ENCODE measurements at regions not wholly inside any gene's neighbourhood (a gene's known extent, or its start where the extent isn't known, plus 50 kb on each side); places are given as distances from the start of the nearest gene placed in this dataset.

GRCh38 chr4:124389591-124389990 is 322.9 kb downstream of the ANKRD50 start:
- DNase-seq = no peak

GRCh38 chr4:124390861-124391260 is 321.7 kb downstream of the ANKRD50 start:
- DNase-seq = no peak

GRCh38 chr4:124396333-124396732 is 316.2 kb downstream of the ANKRD50 start:
- no peak for DNase-seq

GRCh38 chr4:124401606-124402005 is 310.9 kb downstream of the ANKRD50 start:
- no peak for DNase-seq

GRCh38 chr4:124409044-124409443 is 303.5 kb downstream of the ANKRD50 start:
- DNase-seq = no peak

GRCh38 chr4:124414276-124415040 is 298.1 kb downstream of the ANKRD50 start:
- no peak for DNase-seq

- no peak for DNase-seq
These were observed 297.4 kb downstream of the ANKRD50 start for GRCh38 chr4:124415146-124415545.

- no peak for DNase-seq
These were observed 295.2 kb downstream of the ANKRD50 start for GRCh38 chr4:124417371-124417770.

GRCh38 chr4:124420166-124420695 is 292.3 kb downstream of the ANKRD50 start:
- DNase-seq = no peak

- DNase-seq = no peak
These were observed 289.4 kb downstream of the ANKRD50 start for GRCh38 chr4:124423160-124423559.

- DNase-seq = no peak
These were observed 286.3 kb downstream of the ANKRD50 start for GRCh38 chr4:124426279-124426678.

GRCh38 chr4:124427095-124427767 is 285.3 kb downstream of the ANKRD50 start:
- DNase-seq = no peak

GRCh38 chr4:124428648-124429047 is 283.9 kb downstream of the ANKRD50 start:
- DNase-seq = no peak

GRCh38 chr4:124429746-124430250 is 282.7 kb downstream of the ANKRD50 start:
- DNase-seq = no peak

GRCh38 chr4:124431653-124432192 is 280.8 kb downstream of the ANKRD50 start:
- DNase-seq = no peak

GRCh38 chr4:124432500-124432899 is 280.0 kb downstream of the ANKRD50 start:
- no peak for DNase-seq

GRCh38 chr4:124433044-124433443 is 279.5 kb downstream of the ANKRD50 start:
- DNase-seq = no peak

- DNase-seq = no peak
These were observed 279.0 kb downstream of the ANKRD50 start for GRCh38 chr4:124433500-124433899.

GRCh38 chr4:124435274-124435950 is 277.1 kb downstream of the ANKRD50 start:
- DNase-seq = no peak

- DNase-seq = no peak
These were observed 274.6 kb downstream of the ANKRD50 start for GRCh38 chr4:124437853-124438495.

GRCh38 chr4:124445071-124445470 is 267.5 kb downstream of the ANKRD50 start:
- no peak for DNase-seq

- no peak for DNase-seq
These were observed 262.7 kb downstream of the ANKRD50 start for GRCh38 chr4:124449881-124450280.
